OCI-LY3 (cell line): ENCODE measurements at regions not wholly inside any gene's neighbourhood (a gene's known extent, or its start where the extent isn't known, plus 50 kb on each side); places are given as distances from the start of the nearest gene placed in this dataset.

Source experiments
- H2AFZ ChIP-seq: fragments of 200-600, 300-600 bp; shearing (Covaris generic); 2 replicates; pipeline ENCODE4 v1.6.0; 2014; ENCODE audit warnings: antibody characterized with exemption, low read depth, low read length
- H3K27ac ChIP-seq: fragments of 200-600, 300-600 bp; sonication (generic); 2 replicates; pipeline ENCODE4 v1.5.1; 2014; ENCODE audit warnings: mild to moderate bottlenecking, low read length, moderate library complexity, mixed read lengths
- H3K27me3 ChIP-seq: fragments of 200-600, 300-600 bp; sonication (generic); 2 replicates; pipeline ENCODE4 v1.6.1; 2014; ENCODE audit warnings: low read depth, low read length, mixed read lengths
- H3K36me3 ChIP-seq: fragments of 200-600, 300-600 bp; sonication (generic); replicated peaks from 2 replicates; pipeline ENCODE3; 2014; ENCODE audit warnings: low read depth, low read length, mixed read lengths
- H3K4me1 ChIP-seq: fragments of 300-600, 200-600 bp; sonication (generic); 2 replicates; pipeline ENCODE4 v1.6.1; 2014; ENCODE audit warnings: low read length, mixed read lengths
- H3K4me2 ChIP-seq: fragments of 200-600, 300-600 bp; sonication (generic); 2 replicates; pipeline ENCODE4 v1.6.1; 2014; ENCODE audit warnings: low read length, mixed read lengths
- H3K4me3 ChIP-seq: fragments of 300-600, 200-600 bp; sonication (generic); 2 replicates; pipeline ENCODE4 v1.5.1; 2014; ENCODE audit warnings: antibody characterized with exemption, mild to moderate bottlenecking, low read length, moderate library complexity
- H3K79me2 ChIP-seq: fragments of 300-600, 200-600 bp; shearing (Covaris generic); 2 replicates; pipeline ENCODE4 v1.6.1; 2014; ENCODE audit warnings: mild to moderate bottlenecking, low read length, mixed read lengths
- H3K9ac ChIP-seq: fragments of 300-600, 200-600 bp; shearing (Covaris generic); 2 replicates; pipeline ENCODE4 v1.6.0; 2014; ENCODE audit warnings: mild to moderate bottlenecking, low read length, moderate library complexity
- H3K9me3 ChIP-seq: fragments of 200-600, 300-600 bp; shearing (Covaris generic); 2 replicates; pipeline ENCODE4 v1.6.1; 2014; ENCODE audit warnings: low read length, mixed read lengths; ENCODE audit not compliant: insufficient read depth
- H4K20me1 ChIP-seq: fragments of 200-600, 300-600 bp; sonication (generic); 2 replicates; pipeline ENCODE4 v1.6.1; 2016; ENCODE audit warnings: low read length, mixed read lengths; ENCODE audit not compliant: insufficient read depth
- CTCF ChIP-seq: fragments of 200-600, 300-600 bp; sonication (generic); IDR thresholded peaks from 2 replicates; pipeline ENCODE4 v1.5.1; 2014; ENCODE audit warnings: antibody characterized with exemption, low read length, low read depth
- EZH2phosphoT487 ChIP-seq: fragments of 200-600 bp; shearing (Covaris generic); IDR thresholded peaks from 2 replicates; pipeline ENCODE4 v1.6.1; 2018; ENCODE audit warnings: antibody characterized with exemption, mixed run types, low read depth

- H3K36me3 ChIP-seq = no peaks in the 10 kb centered on the region
- H2AFZ ChIP-seq = no peak overlapping the region
- no peak overlapping the region for H3K4me2 ChIP-seq
- TF ChIP-seq CTCF = no peak
- no peak for TF ChIP-seq EZH2phosphoT487
- no peak overlapping the region for H3K9ac ChIP-seq
- H3K79me2 ChIP-seq = no peaks in the 10 kb centered on the region
- no peaks in the 10 kb centered on the region for H4K20me1 ChIP-seq
- H3K9me3 ChIP-seq = no peaks in the 10 kb centered on the region
- no peak overlapping the region for H3K27ac ChIP-seq
- no peak overlapping the region for H3K4me3 ChIP-seq
- H3K4me1 ChIP-seq = no peaks in the 10 kb centered on the region
- peaks cover 7% of the 10 kb centered on the region; the same call in 1 of the 2 replicates for H3K27me3 ChIP-seq
Measured at GRCh38 chr1:232521660-232522059, 108.3 kb downstream of the SIPA1L2 start.

GRCh38 chr1:232519186-232519585, 110.7 kb downstream of the SIPA1L2 start:
- Histone ChIP-seq H3K27me3 (peaks cover 11% of the 10 kb centered on the region; the same call in 1 of the 2 replicates), H3K4me1 (no peaks in the 10 kb centered on the region), H3K9me3 (no peaks in the 10 kb centered on the region), H3K9ac (no peak overlapping the region), H4K20me1 (no peaks in the 10 kb centered on the region), H3K4me3 (no peak overlapping the region), H2AFZ (no peak overlapping the region), H3K36me3 (no peaks in the 10 kb centered on the region), H3K4me2 (no peak overlapping the region), H3K27ac (no peak overlapping the region), H3K79me2 (no peaks in the 10 kb centered on the region)
- no peak for TF ChIP-seq CTCF
- no peak for TF ChIP-seq EZH2phosphoT487

GRCh38 chr1:232518349-232518748, 111.6 kb downstream of the SIPA1L2 start:
- no peak overlapping the region for H3K27ac ChIP-seq
- no peak overlapping the region for H3K4me3 ChIP-seq
- H3K4me2 ChIP-seq = no peak overlapping the region
- H3K79me2 ChIP-seq = no peaks in the 10 kb centered on the region
- TF ChIP-seq CTCF = no peak
- TF ChIP-seq EZH2phosphoT487 = no peak
- no peaks in the 10 kb centered on the region for H3K9me3 ChIP-seq
- no peaks in the 10 kb centered on the region for H3K36me3 ChIP-seq
- no peak overlapping the region for H3K9ac ChIP-seq
- no peak overlapping the region for H2AFZ ChIP-seq
- no peaks in the 10 kb centered on the region for H4K20me1 ChIP-seq
- H3K4me1 ChIP-seq = no peaks in the 10 kb centered on the region
- H3K27me3 ChIP-seq = peaks cover 11% of the 10 kb centered on the region; the same call in 1 of the 2 replicates

- Histone ChIP-seq H4K20me1 (no peaks in the 10 kb centered on the region), H2AFZ (no peak overlapping the region), H3K27me3 (peaks cover 7% of the 10 kb centered on the region; the same call in 1 of the 2 replicates), H3K9me3 (no peaks in the 10 kb centered on the region), H3K27ac (no peak overlapping the region), H3K79me2 (no peaks in the 10 kb centered on the region), H3K9ac (no peak overlapping the region), H3K4me3 (no peak overlapping the region), H3K36me3 (no peaks in the 10 kb centered on the region), H3K4me2 (no peak overlapping the region), H3K4me1 (no peaks in the 10 kb centered on the region)
- TF ChIP-seq EZH2phosphoT487 (no peak), CTCF (no peak)
Measured at GRCh38 chr1:232517204-232517603, 112.7 kb downstream of the SIPA1L2 start.
